Medulla oblongata (tissue), 1 donor: ENCODE measurements at regions not wholly inside any gene's neighbourhood (a gene's known extent, or its start where the extent isn't known, plus 50 kb on each side); places are given as distances from the start of the nearest gene placed in this dataset.
"Not testable (repeated sequence)": the region's sequence is repeated elsewhere in the genome, so short reads cannot be mapped to it uniquely, and the experiment has no call there.

Experiments used
- DNase-seq: peaks from one replicate; pipeline ENCODE4 v3.0.0-alpha.2; 2015; ENCODE audit errors: extremely low spot score

GRCh38 chr3:10625323-10625722, 119.9 kb upstream of the ATP2B2 start:
- DNase-seq = no peak

- no peak for DNase-seq
Observed at GRCh38 chr3:10627884-10628572, 122.6 kb upstream of the ATP2B2 start.

- no peak for DNase-seq
Observed at GRCh38 chr3:10628891-10629670, 123.7 kb upstream of the ATP2B2 start.

GRCh38 chr3:10629671-10630040, 124.3 kb upstream of the ATP2B2 start:
- no peak for DNase-seq

GRCh38 chr3:10631224-10631623, 125.8 kb upstream of the ATP2B2 start:
- DNase-seq = no peak

- DNase-seq = no peak
Observed at GRCh38 chr3:10632125-10632524, 126.7 kb upstream of the ATP2B2 start.

- DNase-seq = no peak
Observed at GRCh38 chr3:10632741-10633140, 127.4 kb upstream of the ATP2B2 start.

GRCh38 chr3:10635446-10636076, 130.2 kb upstream of the ATP2B2 start:
- no peak for DNase-seq

GRCh38 chr3:10637342-10637741, 132.0 kb upstream of the ATP2B2 start:
- DNase-seq = no peak

GRCh38 chr3:10638466-10638865, 133.1 kb upstream of the ATP2B2 start:
- no peak for DNase-seq

GRCh38 chr3:10641760-10642159, 136.4 kb upstream of the ATP2B2 start:
- DNase-seq = no peak

GRCh38 chr3:10644189-10644588, 138.8 kb upstream of the ATP2B2 start:
- DNase-seq = no peak

GRCh38 chr3:10645800-10646199, 140.4 kb upstream of the ATP2B2 start:
- DNase-seq = no peak

GRCh38 chr3:10646531-10647335, 141.3 kb upstream of the ATP2B2 start:
- no peak for DNase-seq

GRCh38 chr3:10647376-10647775, 142.0 kb upstream of the ATP2B2 start:
- no peak for DNase-seq

GRCh38 chr3:10648181-10648580, 142.8 kb upstream of the ATP2B2 start:
- no peak for DNase-seq

- not testable (repeated sequence) for DNase-seq
Observed at GRCh38 chr3:10649463-10649862, 144.1 kb upstream of the ATP2B2 start.

GRCh38 chr3:10651506-10651905, 146.1 kb upstream of the ATP2B2 start:
- DNase-seq = no peak

- DNase-seq = no peak
Observed at GRCh38 chr3:10653241-10653640, 147.9 kb upstream of the ATP2B2 start.

- DNase-seq = no peak
Observed at GRCh38 chr3:10653866-10654611, 148.7 kb upstream of the ATP2B2 start.

- no peak for DNase-seq
Observed at GRCh38 chr3:10655105-10655504, 149.7 kb upstream of the ATP2B2 start.
